MM.1S (cell line): ENCODE measurements at regions not wholly inside any gene's neighbourhood (a gene's known extent, or its start where the extent isn't known, plus 50 kb on each side); places are given as distances from the start of the nearest gene placed in this dataset.

ENCODE experiments used
- DNase-seq: peaks from one replicate; pipeline ENCODE4 v3.0.0-alpha.2; 2015
- H2AFZ ChIP-seq: fragments of 300-600 bp; sonication (generic); 2 replicates; pipeline ENCODE4 v1.6.0; 2016; ENCODE audit warnings: antibody characterized with exemption, low read length
- H3F3A ChIP-seq: fragments of 300-600 bp; sonication (generic); 2 replicates; pipeline ENCODE4 v1.6.1; 2016; ENCODE audit warnings: mild to moderate bottlenecking, antibody characterized with exemption, low read length, moderate library complexity, mixed read lengths; ENCODE audit not compliant: insufficient read depth
- H3K27ac ChIP-seq: fragments of 300-600 bp; sonication (generic); 2 replicates; pipeline ENCODE4 v1.5.1; 2016; ENCODE audit warnings: mild to moderate bottlenecking, low read length
- H3K27me3 ChIP-seq: fragments of 300-600 bp; sonication (generic); replicated peaks from 2 replicates; pipeline ENCODE4 v1.6.0; 2016; ENCODE audit warnings: low read length; ENCODE audit not compliant: insufficient read depth
- H3K36me3 ChIP-seq: fragments of 300-600 bp; sonication (generic); replicated peaks from 2 replicates; pipeline ENCODE4 v1.6.1; 2016; ENCODE audit warnings: mild to moderate bottlenecking, low read length, mixed read lengths; ENCODE audit not compliant: insufficient read depth
- H3K4me1 ChIP-seq: fragments of 300-600 bp; sonication (generic); 2 replicates; pipeline ENCODE4 v1.6.1; 2016; ENCODE audit warnings: low read length, mixed read lengths
- H3K4me2 ChIP-seq: fragments of 300-600 bp; sonication (generic); 2 replicates; pipeline ENCODE4 v1.6.0; 2016; ENCODE audit warnings: low read depth, low read length
- H3K4me3 ChIP-seq: fragments of 300-600 bp; sonication (generic); 2 replicates; pipeline ENCODE4 v1.5.1; 2016; ENCODE audit warnings: low read length, mixed read lengths
- H3K79me2 ChIP-seq: fragments of 300-600 bp; sonication (generic); 2 replicates; pipeline ENCODE4 v1.6.1; 2016; ENCODE audit warnings: mixed run types, low read length, mixed read lengths
- H3K9ac ChIP-seq: fragments of 300-600 bp; sonication (generic); 2 replicates; pipeline ENCODE4 v1.6.1; 2016; ENCODE audit warnings: low read length, mixed read lengths
- H3K9me2 ChIP-seq: fragments of 300-600 bp; sonication (generic); replicated peaks from 2 replicates; pipeline ENCODE4 v1.6.1; 2016; ENCODE audit warnings: mild to moderate bottlenecking, low read length, mixed read lengths; ENCODE audit not compliant: insufficient read depth
- H3K9me3 ChIP-seq: fragments of 300-600 bp; sonication (generic); replicated peaks from 2 replicates; pipeline ENCODE4 v1.6.1; 2016; ENCODE audit warnings: mild to moderate bottlenecking, low read length, mixed read lengths; ENCODE audit not compliant: insufficient read depth
- H4K20me1 ChIP-seq: fragments of 300-600 bp; sonication (generic); 2 replicates; pipeline ENCODE4 v1.6.1; 2016; ENCODE audit warnings: mild to moderate bottlenecking, low read length, moderate library complexity, mixed read lengths; ENCODE audit not compliant: insufficient read depth
- EZH2 ChIP-seq: fragments of 300-600 bp; sonication (generic); optimal IDR thresholded peaks from 2 replicates; pipeline ENCODE3; 2017; ENCODE audit warnings: low read depth, mild to moderate bottlenecking, antibody characterized with exemption, low read length, mixed read lengths
- EZH2phosphoT487 ChIP-seq: fragments of 300-600 bp; sonication (generic); IDR thresholded peaks from 2 replicates; pipeline ENCODE4 v1.6.1; 2018; ENCODE audit warnings: antibody characterized with exemption, low read length
- TF ChIP-seq, protein P1 (sequence below): fragments of 300-600 bp; sonication (generic); IDR thresholded peaks from 2 replicates; pipeline ENCODE4 v1.5.1; 2016; ENCODE audit warnings: antibody characterized with exemption, low read length, mixed read lengths

GRCh38 chr15:93185796-93186195 is 96.8 kb upstream of the RGMA start:
- TF ChIP-seq, protein P1, sequence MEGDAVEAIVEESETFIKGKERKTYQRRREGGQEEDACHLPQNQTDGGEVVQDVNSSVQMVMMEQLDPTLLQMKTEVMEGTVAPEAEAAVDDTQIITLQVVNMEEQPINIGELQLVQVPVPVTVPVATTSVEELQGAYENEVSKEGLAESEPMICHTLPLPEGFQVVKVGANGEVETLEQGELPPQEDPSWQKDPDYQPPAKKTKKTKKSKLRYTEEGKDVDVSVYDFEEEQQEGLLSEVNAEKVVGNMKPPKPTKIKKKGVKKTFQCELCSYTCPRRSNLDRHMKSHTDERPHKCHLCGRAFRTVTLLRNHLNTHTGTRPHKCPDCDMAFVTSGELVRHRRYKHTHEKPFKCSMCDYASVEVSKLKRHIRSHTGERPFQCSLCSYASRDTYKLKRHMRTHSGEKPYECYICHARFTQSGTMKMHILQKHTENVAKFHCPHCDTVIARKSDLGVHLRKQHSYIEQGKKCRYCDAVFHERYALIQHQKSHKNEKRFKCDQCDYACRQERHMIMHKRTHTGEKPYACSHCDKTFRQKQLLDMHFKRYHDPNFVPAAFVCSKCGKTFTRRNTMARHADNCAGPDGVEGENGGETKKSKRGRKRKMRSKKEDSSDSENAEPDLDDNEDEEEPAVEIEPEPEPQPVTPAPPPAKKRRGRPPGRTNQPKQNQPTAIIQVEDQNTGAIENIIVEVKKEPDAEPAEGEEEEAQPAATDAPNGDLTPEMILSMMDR, result no peak
- TF ChIP-seq EZH2, result no peak
- H4K20me1 ChIP-seq, result no peaks in the 10 kb centered on the region
- no peaks in the 10 kb centered on the region for H3F3A ChIP-seq
- H3K79me2 ChIP-seq, result no peaks in the 10 kb centered on the region
- no peak for DNase-seq
- no peaks in the 10 kb centered on the region for H3K27me3 ChIP-seq
- H3K9me2 ChIP-seq, result no peaks in the 10 kb centered on the region
- H3K4me2 ChIP-seq, result no peak overlapping the region
- H3K9me3 ChIP-seq, result no peaks in the 10 kb centered on the region
- H3K27ac ChIP-seq, result no peak overlapping the region
- no peak overlapping the region for H3K9ac ChIP-seq
- no peaks in the 10 kb centered on the region for H3K4me1 ChIP-seq
- no peaks in the 10 kb centered on the region for H3K36me3 ChIP-seq
- H2AFZ ChIP-seq, result no peak overlapping the region
- no peak overlapping the region for H3K4me3 ChIP-seq

DNA sequence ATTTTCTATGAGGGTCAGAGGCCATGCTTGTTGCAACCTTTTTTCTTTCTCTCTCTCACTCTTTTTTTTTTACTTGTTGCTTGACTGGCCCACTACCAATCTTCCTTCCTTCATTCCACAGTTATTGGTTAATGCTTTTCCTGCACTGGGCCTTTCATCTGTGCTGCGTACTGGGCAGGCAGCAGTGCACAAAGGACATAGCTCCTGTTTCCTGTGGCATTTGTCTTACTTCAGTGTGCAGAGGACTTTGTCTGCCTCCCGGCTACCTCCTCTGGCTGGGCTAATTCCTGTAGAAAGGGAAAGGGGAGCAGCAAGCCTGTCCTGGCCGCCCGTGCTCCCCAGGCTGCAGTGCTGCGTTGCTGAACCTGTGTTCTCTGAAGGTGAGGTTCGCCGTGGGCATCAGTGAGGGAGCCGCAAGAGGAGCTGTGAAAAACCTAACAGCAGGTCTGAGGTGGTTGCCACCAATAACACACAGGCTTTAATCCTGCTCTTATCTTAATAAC is 93.7 kb upstream of the RGMA start:
- Histone ChIP-seq H3K27me3 (no peaks in the 10 kb centered on the region), H3K4me2 (no peak overlapping the region), H2AFZ (no peak overlapping the region), H3K79me2 (no peaks in the 10 kb centered on the region), H3K9me3 (no peaks in the 10 kb centered on the region), H3K4me3 (no peak overlapping the region), H3F3A (no peaks in the 10 kb centered on the region), H3K9ac (no peak overlapping the region), H3K27ac (no peak overlapping the region), H3K36me3 (no peaks in the 10 kb centered on the region), H3K9me2 (no peaks in the 10 kb centered on the region), H3K4me1 (no peaks in the 10 kb centered on the region), H4K20me1 (no peaks in the 10 kb centered on the region)
- DNase-seq, result no peak
- TF ChIP-seq EZH2phosphoT487, result no peak
- TF ChIP-seq, protein P1, result no peak
- TF ChIP-seq EZH2, result no peak

DNA sequence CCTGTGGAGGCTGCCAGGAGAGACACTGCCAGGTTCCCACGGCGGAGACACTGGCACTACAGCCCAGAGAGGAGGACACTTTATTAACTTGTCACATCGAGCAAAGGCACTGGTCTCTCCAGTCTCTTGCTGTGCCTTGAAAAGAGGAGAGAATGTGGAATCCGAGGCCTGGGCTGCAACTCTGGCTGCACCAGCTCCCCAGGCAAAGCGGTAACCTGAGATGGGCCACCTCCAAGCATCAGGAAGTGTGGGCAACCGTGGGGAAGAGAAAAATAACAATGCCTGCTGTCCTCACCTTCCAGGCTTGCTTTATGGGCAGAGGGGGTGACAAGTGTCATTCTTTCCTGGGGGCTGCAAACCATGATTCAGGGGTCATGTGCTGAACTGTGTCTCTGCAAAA is 91.6 kb upstream of the RGMA start:
- Histone ChIP-seq H3K27me3 (no peaks in the 10 kb centered on the region), H3K4me1 (no peaks in the 10 kb centered on the region), H3F3A (no peaks in the 10 kb centered on the region), H3K36me3 (no peaks in the 10 kb centered on the region), H3K9me2 (no peaks in the 10 kb centered on the region), H3K27ac (no peak overlapping the region), H3K9me3 (no peaks in the 10 kb centered on the region), H3K9ac (no peak overlapping the region), H3K4me3 (no peak overlapping the region), H2AFZ (no peak overlapping the region), H4K20me1 (no peaks in the 10 kb centered on the region), H3K79me2 (no peaks in the 10 kb centered on the region), H3K4me2 (no peak overlapping the region)
- TF ChIP-seq, protein P1, result no peak
- TF ChIP-seq EZH2phosphoT487, result no peak
- TF ChIP-seq EZH2, result no peak
- no peak for DNase-seq
